ENCODE measurements at regions not wholly inside any gene's neighbourhood (a gene's known extent, or its start where the extent isn't known, plus 50 kb on each side); places are given as distances from the start of the nearest gene placed in this dataset.
"Not testable (repeated sequence)": the region's sequence is repeated elsewhere in the genome, so short reads cannot be mapped to it uniquely, and the experiment has no call there.

- DNase-seq, result not testable (repeated sequence)
These were observed 1690.4 kb upstream of the DEFB115 start for GRCh38 chr20:29566901-29567635.

GRCh38 chr20:29567671-29568070 lies 1689.8 kb upstream of the DEFB115 start:
- not testable (repeated sequence) for DNase-seq

- DNase-seq, result not testable (repeated sequence)
These were observed 1687.3 kb upstream of the DEFB115 start for GRCh38 chr20:29570126-29570525.

GRCh38 chr20:29589530-29589929 lies 1667.9 kb upstream of the DEFB115 start:
- not testable (repeated sequence) for DNase-seq

GRCh38 chr20:29604163-29604562 lies 1653.3 kb upstream of the DEFB115 start:
- DNase-seq, result not testable (repeated sequence)

GRCh38 chr20:29606171-29606570 lies 1651.3 kb upstream of the DEFB115 start:
- not testable (repeated sequence) for DNase-seq

- DNase-seq, result not testable (repeated sequence)
These were observed 1628.1 kb upstream of the DEFB115 start for GRCh38 chr20:29629395-29629794.

Measured in stimulated activated CD4-positive, alpha-beta T cell treated with anti-CD3 and anti-CD28 coated beads, Interleukin-15, amount 100 ng/mL, for 24 hours (primary cell).